Naive thymus-derived CD8-positive, alpha-beta T cell (primary cell): ENCODE measurements at regions not wholly inside any gene's neighbourhood (a gene's known extent, or its start where the extent isn't known, plus 50 kb on each side); places are given as distances from the start of the nearest gene placed in this dataset.
A peak's percentile ranks its signal among the peaks of the same experiment; 100 is the strongest.
"Not testable (repeated sequence)": the region's sequence is repeated elsewhere in the genome, so short reads cannot be mapped to it uniquely, and the experiment has no call there.

ENCODE experiments used
- ATAC-seq, 2 donors: fragments of 150-1000 bp; cut with Tn5 transposase in 1 of 2; sonication (Bioruptor Pico), chemical (Tn5 transposase) in 1 of 2; 1 replicate in 1 of 2; 2 replicates in 1 of 2; pipeline ENCODE4 v1.10.0; 2021; ENCODE audit warnings: mild to moderate bottlenecking in 2 of 2, moderate library complexity in 2 of 2
- POLR2A ChIA-PET: fragments of 350-600 bp; sonication (Branson Sonifier 250); formaldehyde crosslinking; loops from one replicate; lab custom pipeline; 2021; ENCODE audit warnings: antibody characterized with exemption; lab: Charles Lee
- DNase-seq, 10 donors: peaks; one replicate each; pipeline versions ENCODE4 v3.0.0 to v3.0.0-alpha.2; 2020 to 2022
- H3K27ac Mint-ChIP-seq, 10 donors: one replicate each; pipeline ENCODE4 v1.8.0; 2020 to 2022; ENCODE audit warnings: mild to moderate bottlenecking in 10 of 10, mixed read lengths in 10 of 10, moderate library complexity in 4 of 10, inconsistent platforms in 1 of 10
- H3K27me3 Mint-ChIP-seq, 5 donors: one replicate each; pipeline ENCODE4 v1.8.0; 2021 to 2022; ENCODE audit warnings: mixed read lengths in 5 of 5
- H3K36me3 Mint-ChIP-seq, 3 donors: one replicate each; pipeline ENCODE4 v1.8.0; 2020 to 2022; ENCODE audit warnings: mixed read lengths in 3 of 3, mild to moderate bottlenecking in 2 of 3, inconsistent platforms in 1 of 3
- H3K4me1 Mint-ChIP-seq, 4 donors: one replicate each; pipeline ENCODE4 v1.8.0; 2021 to 2022; ENCODE audit warnings: mixed read lengths in 4 of 4
- H3K4me3 Mint-ChIP-seq, 10 donors: one replicate each; pipeline ENCODE4 v1.8.0; 2020 to 2022; ENCODE audit warnings: mild to moderate bottlenecking in 10 of 10, mixed read lengths in 10 of 10, moderate library complexity in 6 of 10, inconsistent platforms in 1 of 10
- H3K9me3 Mint-ChIP-seq, 9 donors: one replicate each; pipeline ENCODE4 v1.8.0; 2020 to 2022; ENCODE audit warnings: mixed read lengths in 9 of 9, mild to moderate bottlenecking in 3 of 9, inconsistent platforms in 1 of 9, moderate library complexity in 1 of 9

DNA sequence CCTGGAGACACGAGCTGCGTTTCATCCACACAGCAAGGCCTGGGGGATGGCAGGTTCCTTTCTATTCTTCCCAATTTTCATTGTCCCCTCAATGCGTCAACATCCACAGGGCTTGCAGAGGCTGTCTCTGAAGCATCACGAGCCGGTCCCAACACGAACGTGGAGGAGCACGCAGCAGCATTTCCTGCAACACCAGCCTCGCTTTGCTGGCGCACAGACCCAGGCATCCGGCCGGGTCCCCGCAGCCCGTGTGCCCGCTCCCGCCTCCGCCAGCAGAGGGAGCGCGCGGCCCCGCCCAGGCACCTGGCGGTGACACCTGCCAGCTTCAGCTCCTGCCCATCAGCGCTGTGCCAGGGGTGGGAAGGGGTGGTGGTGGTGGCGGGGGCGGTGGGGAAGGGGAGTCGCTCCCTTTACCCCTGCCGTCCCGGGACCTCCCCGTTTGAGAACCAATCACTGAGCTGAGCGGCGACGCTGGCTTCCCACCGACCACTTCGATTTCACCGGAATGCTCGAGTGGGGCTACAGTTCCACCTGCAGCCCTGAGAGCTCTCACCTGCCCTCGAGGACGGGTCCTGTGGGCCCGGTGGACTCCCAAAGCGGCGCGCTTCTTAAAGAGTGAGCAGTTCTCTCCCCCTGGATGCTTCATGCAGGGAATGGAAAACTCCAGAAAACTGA is 464.5 kb downstream of the ICE1 start:
- Mint-ChIP-seq H3K36me3 (no peaks in the 10 kb centered on the region), H3K27ac (no peak overlapping the region), H3K4me1 (peaks cover 0 to 3% (median 0%) of the 10 kb centered on the region in 4 donors), H3K9me3 (peaks cover 0 to 6% (median 0%) of the 10 kb centered on the region in 9 donors), H3K27me3 (peaks cover 11 to 31% (median 12%) of the 10 kb centered on the region in 5 donors), H3K4me3 (no peak overlapping the region)
- ATAC-seq (peak; percentile 41 to 59), DNase-seq (peak in 4 of 10 donors; percentile 8 to 19 (median 13))
- POLR2A ChIA-PET, result no interaction called here

- no peak for ATAC-seq
- POLR2A ChIA-PET, result no interaction called here
- Mint-ChIP-seq H3K36me3 (no peaks in the 10 kb centered on the region), H3K27ac (no peak overlapping the region), H3K9me3 (peaks cover 0 to 6% (median 0%) of the 10 kb centered on the region in 9 donors), H3K27me3 (peaks cover 11 to 26% (median 15%) of the 10 kb centered on the region in 5 donors), H3K4me3 (no peak overlapping the region), H3K4me1 (peaks cover 0 to 3% (median 0%) of the 10 kb centered on the region in 4 donors)
- no peak for DNase-seq
Measured at GRCh38 chr5:5886353-5886752, 463.9 kb downstream of the ICE1 start.

DNA sequence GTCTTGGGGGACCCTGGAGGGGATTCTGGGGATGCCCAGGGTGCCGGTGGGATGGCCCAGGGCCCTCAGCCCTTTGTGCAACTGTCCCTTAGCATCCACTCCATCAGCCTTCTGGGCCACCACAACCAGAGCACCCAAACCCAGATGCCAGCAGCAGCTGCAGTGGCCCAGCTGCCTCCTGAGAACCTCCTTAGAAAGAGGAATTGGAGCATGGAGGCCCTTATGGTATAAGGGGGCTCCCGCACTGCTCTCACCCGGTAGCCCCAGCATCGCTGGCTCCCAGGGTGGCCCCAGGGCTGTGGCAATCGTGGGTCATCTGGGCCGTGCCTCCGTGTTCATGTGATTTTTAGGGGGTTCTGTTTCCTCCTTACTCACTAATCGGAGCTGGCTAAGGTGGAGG is 463.3 kb downstream of the ICE1 start:
- Mint-ChIP-seq H3K4me1 (peaks cover 0 to 3% (median 0%) of the 10 kb centered on the region in 4 donors), H3K27me3 (peaks cover 11 to 22% (median 16%) of the 10 kb centered on the region in 5 donors), H3K4me3 (no peak overlapping the region), H3K36me3 (no peaks in the 10 kb centered on the region), H3K9me3 (peaks cover 0 to 6% (median 0%) of the 10 kb centered on the region in 9 donors), H3K27ac (no peak overlapping the region)
- POLR2A ChIA-PET, result no interaction called here
- ATAC-seq (no peak), DNase-seq (no peak)

- H3K4me1 Mint-ChIP-seq, result peaks cover 0 to 3% (median 0%) of the 10 kb centered on the region in 4 donors
- peaks cover 11 to 29% (median 24%) of the 10 kb centered on the region in 5 donors for H3K27me3 Mint-ChIP-seq
- POLR2A ChIA-PET, result no interaction called here
- ATAC-seq, result no peak
- no peak overlapping the region for H3K27ac Mint-ChIP-seq
- no peaks in the 10 kb centered on the region for H3K36me3 Mint-ChIP-seq
- no peak overlapping the region for H3K4me3 Mint-ChIP-seq
- no peak for DNase-seq
- peaks cover 0 to 5% (median 0%) of the 10 kb centered on the region in 9 donors for H3K9me3 Mint-ChIP-seq
Measured at GRCh38 chr5:5884593-5884992, 462.1 kb downstream of the ICE1 start.

- Mint-ChIP-seq H3K36me3 (no peaks in the 10 kb centered on the region), H3K27ac (no peak overlapping the region), H3K4me1 (peaks cover 0 to 3% (median 0%) of the 10 kb centered on the region in 4 donors), H3K27me3 (peaks cover 14 to 40% (median 29%) of the 10 kb centered on the region in 5 donors), H3K9me3 (peaks cover 0 to 12% (median 0%) of the 10 kb centered on the region in 9 donors), H3K4me3 (no peak overlapping the region)
- ATAC-seq, result no peak
- POLR2A ChIA-PET, result no interaction called here
- DNase-seq, result no peak
Measured at GRCh38 chr5:5883562-5883961, 461.1 kb downstream of the ICE1 start.

DNA sequence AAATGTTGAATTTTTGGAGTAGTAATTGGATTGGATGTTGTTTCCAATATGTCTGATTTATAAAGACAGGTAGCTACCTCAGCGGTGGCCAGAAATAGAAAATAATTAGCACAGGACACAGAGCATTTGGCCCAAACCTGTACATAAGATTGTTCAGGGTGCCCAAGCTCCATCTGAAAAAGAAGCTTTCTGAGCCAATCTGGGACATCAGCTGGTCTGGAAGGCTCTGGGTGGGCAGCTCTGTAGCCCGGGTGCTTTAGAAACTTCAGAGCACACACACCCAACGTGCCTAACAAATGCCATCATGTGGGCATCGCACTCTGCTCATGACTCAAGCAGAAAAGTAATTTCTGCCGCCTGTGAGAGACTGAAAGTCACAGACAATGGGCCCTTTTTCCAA is 460.7 kb downstream of the ICE1 start:
- Mint-ChIP-seq H3K4me1 (peaks cover 0 to 3% (median 0%) of the 10 kb centered on the region in 4 donors), H3K27ac (no peak overlapping the region), H3K27me3 (peaks cover 14 to 40% (median 29%) of the 10 kb centered on the region in 5 donors), H3K36me3 (no peaks in the 10 kb centered on the region), H3K9me3 (peaks cover 0 to 12% (median 0%) of the 10 kb centered on the region in 9 donors), H3K4me3 (no peak overlapping the region)
- no peak for ATAC-seq
- POLR2A ChIA-PET, result no interaction called here
- DNase-seq, result no peak

GRCh38 chr5:5882706-5883105 is 460.2 kb downstream of the ICE1 start:
- POLR2A ChIA-PET, result no interaction called here
- ATAC-seq (no peak), DNase-seq (no peak)
- Mint-ChIP-seq H3K36me3 (no peaks in the 10 kb centered on the region), H3K4me3 (no peak overlapping the region), H3K9me3 (peaks cover 0 to 12% (median 0%) of the 10 kb centered on the region in 9 donors), H3K4me1 (peaks cover 0 to 3% (median 0%) of the 10 kb centered on the region in 4 donors), H3K27ac (no peak overlapping the region), H3K27me3 (peaks cover 14 to 43% (median 30%) of the 10 kb centered on the region in 5 donors)

DNA sequence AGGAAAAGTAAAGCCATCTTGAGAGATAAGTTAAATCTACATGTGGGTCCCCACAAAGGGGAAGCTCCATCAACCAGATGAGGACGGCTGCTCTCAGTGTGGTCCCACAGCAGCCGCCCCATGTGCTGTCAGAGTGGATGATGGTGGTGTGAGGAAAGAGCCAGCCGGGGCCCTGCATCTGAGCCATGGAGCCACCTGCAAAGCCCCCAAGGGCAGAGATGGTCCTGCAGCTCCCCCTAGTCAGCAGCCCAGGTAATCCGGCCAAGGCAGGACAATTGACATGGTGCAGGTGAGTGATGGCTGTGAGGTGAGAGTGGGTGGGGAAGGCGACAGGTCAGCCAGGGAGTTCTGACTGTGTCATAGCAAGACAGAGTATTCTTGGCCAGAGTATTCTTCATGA is 458.8 kb downstream of the ICE1 start:
- Mint-ChIP-seq H3K9me3 (peaks cover 0 to 9% (median 0%) of the 10 kb centered on the region in 9 donors), H3K4me1 (no peaks in the 10 kb centered on the region), H3K27ac (no peak overlapping the region), H3K27me3 (peaks cover 16 to 57% (median 35%) of the 10 kb centered on the region in 5 donors), H3K4me3 (no peak overlapping the region), H3K36me3 (no peaks in the 10 kb centered on the region)
- DNase-seq, result no peak
- POLR2A ChIA-PET, result no interaction called here
- no peak for ATAC-seq

- Mint-ChIP-seq H3K27ac (no peak overlapping the region), H3K27me3 (peaks cover 19 to 59% (median 32%) of the 10 kb centered on the region in 5 donors), H3K9me3 (peaks cover 0 to 9% (median 0%) of the 10 kb centered on the region in 9 donors), H3K4me3 (no peak overlapping the region), H3K4me1 (no peaks in the 10 kb centered on the region), H3K36me3 (no peaks in the 10 kb centered on the region)
- no peak for ATAC-seq
- POLR2A ChIA-PET, result no interaction called here
- DNase-seq, result no peak
Measured at GRCh38 chr5:5880077-5880763, 457.7 kb downstream of the ICE1 start.

DNA sequence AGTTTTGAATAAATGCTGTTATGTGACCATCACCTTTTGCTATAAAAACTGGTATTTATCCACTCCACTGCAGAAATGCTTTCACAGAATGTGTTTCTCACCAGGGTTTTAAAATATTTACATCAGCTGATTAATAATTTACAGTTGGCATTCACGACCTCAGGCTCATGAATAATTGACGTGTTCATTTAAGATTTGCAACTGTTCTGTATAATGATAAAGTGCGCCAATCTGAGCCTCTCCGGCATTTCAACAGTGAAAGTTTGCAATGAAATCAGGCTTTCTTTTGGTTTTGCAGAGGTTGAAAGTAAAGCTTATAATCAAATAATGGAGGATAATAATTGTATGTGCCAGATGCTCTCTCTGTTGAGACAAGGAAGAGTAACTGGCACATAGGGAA is 434.9 kb downstream of the ICE1 start:
- no peak overlapping the region for H3K4me3 Mint-ChIP-seq
- no peaks in the 10 kb centered on the region for H3K36me3 Mint-ChIP-seq
- no peaks in the 10 kb centered on the region for H3K4me1 Mint-ChIP-seq
- POLR2A ChIA-PET, result no interaction called here
- peaks cover 0 to 5% (median 0%) of the 10 kb centered on the region in 9 donors for H3K9me3 Mint-ChIP-seq
- H3K27ac Mint-ChIP-seq, result no peak overlapping the region
- DNase-seq (no peak), ATAC-seq (no peak)
- H3K27me3 Mint-ChIP-seq, result peaks cover 0 to 8% (median 1%) of the 10 kb centered on the region in 5 donors

DNA sequence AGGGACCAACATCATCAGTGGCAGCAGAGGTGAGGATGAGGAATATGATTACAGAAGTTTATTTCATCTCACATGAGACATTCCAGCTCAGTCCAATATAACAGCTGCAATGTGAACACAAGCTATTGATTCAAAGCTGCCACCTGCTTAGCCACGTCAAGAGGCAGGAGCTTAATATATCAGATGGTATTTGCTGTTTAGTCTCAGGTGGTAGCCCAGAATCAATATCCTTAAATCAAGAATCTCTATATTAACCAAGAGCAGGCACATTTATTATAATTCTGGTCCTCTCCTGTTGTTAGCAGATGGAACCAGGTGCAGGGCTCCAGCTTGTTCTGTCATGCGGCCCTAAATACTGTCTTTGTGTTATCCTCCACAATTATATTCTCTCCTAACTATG is 431.6 kb downstream of the ICE1 start:
- H3K36me3 Mint-ChIP-seq, result no peaks in the 10 kb centered on the region
- H3K27ac Mint-ChIP-seq, result no peak overlapping the region
- DNase-seq (no peak), ATAC-seq (no peak)
- H3K9me3 Mint-ChIP-seq, result peaks cover 0 to 7% (median 0%) of the 10 kb centered on the region in 9 donors
- POLR2A ChIA-PET, result no interaction called here
- H3K4me3 Mint-ChIP-seq, result no peak overlapping the region
- H3K27me3 Mint-ChIP-seq, result peaks cover 0 to 22% (median 2%) of the 10 kb centered on the region in 5 donors
- no peaks in the 10 kb centered on the region for H3K4me1 Mint-ChIP-seq

DNA sequence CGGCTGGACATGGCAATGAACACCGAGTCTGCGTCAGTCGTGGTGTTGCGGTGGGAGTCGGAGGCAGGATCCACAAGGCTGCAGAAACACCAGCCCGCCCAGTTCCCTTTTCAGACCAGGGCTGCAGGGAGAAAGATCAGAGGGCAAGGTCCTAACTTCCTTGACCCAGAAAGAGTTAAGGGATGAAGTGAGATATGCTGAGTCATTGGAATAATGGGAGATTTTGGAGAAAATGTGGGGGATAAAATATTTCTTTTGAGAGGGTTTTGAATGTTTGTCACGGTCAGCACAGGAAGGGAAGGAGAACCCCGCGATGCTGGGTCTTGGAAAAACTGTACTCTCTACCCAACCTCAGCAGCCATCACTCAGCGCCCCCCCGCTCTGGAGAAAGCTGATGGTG is 416.0 kb downstream of the ICE1 start:
- H3K4me1 Mint-ChIP-seq, result no peaks in the 10 kb centered on the region
- DNase-seq (no peak), ATAC-seq (no peak)
- H3K9me3 Mint-ChIP-seq, result peaks cover 0 to 3% (median 0%) of the 10 kb centered on the region in 9 donors
- H3K27me3 Mint-ChIP-seq, result peaks cover 0 to 20% (median 4%) of the 10 kb centered on the region in 5 donors
- H3K4me3 Mint-ChIP-seq, result no peak overlapping the region
- no peak overlapping the region for H3K27ac Mint-ChIP-seq
- POLR2A ChIA-PET, result no interaction called here
- no peaks in the 10 kb centered on the region for H3K36me3 Mint-ChIP-seq

- DNase-seq, H3K27ac Mint-ChIP-seq, H3K4me1 Mint-ChIP-seq, POLR2A ChIA-PET, H3K36me3 Mint-ChIP-seq, ATAC-seq, H3K9me3 Mint-ChIP-seq, H3K4me3 Mint-ChIP-seq: not testable (repeated sequence)
- H3K27me3 Mint-ChIP-seq, result peaks cover 3 to 36% (median 10%) of the 10 kb centered on the region in 5 donors
Measured at GRCh38 chr5:5831622-5832021, 409.1 kb downstream of the ICE1 start.
